A549 (cell line): ENCODE measurements at regions not wholly inside any gene's neighbourhood (a gene's known extent, or its start where the extent isn't known, plus 50 kb on each side); places are given as distances from the start of the nearest gene placed in this dataset.

Source experiments
- CHD4 ChIP-seq: fragments of 200-600 bp; sonication (generic); IDR thresholded peaks from 2 replicates; pipeline ENCODE4 v1.6.1; 2016; ENCODE audit warnings: antibody characterized with exemption, mild to moderate bottlenecking, borderline replicate concordance
- CTCF ChIP-seq: fragments of >200 bp; sonication (Bioruptor Twin); formaldehyde crosslinking; IDR thresholded peaks from 3 replicates; pipeline ENCODE4 v1.5.1; 2016
- EHMT2 ChIP-seq: fragments of 200-600 bp; sonication (generic); IDR thresholded peaks from 2 replicates; pipeline ENCODE4 v1.6.1; 2016; ENCODE audit warnings: antibody characterized with exemption, low read depth, mild to moderate bottlenecking, moderate library complexity
- ELK1 ChIP-seq: fragments of 150-350 bp; IDR thresholded peaks from 2 replicates; pipeline ENCODE4 v1.6.1; 2014; ENCODE audit warnings: low read depth, mild to moderate bottlenecking, low read length
- FOSB ChIP-seq: fragments of 250-450 bp; sonication (Bioruptor Pico); IDR thresholded peaks from 2 replicates; pipeline ENCODE4 v1.5.0; 2020; ENCODE audit warnings: mild to moderate bottlenecking, moderate library complexity
- HMGXB4 ChIP-seq: fragments of 250-450 bp; sonication (Bioruptor Pico); IDR thresholded peaks from 2 replicates; pipeline ENCODE4 v1.5.0; 2021; ENCODE audit warnings: mild to moderate bottlenecking, moderate library complexity, borderline replicate concordance
- MAFK ChIP-seq: fragments of 450-650 bp; IDR thresholded peaks from 2 replicates; pipeline ENCODE4 v1.6.1; 2014; ENCODE audit not compliant: partially characterized antibody
- PHF8 ChIP-seq: fragments of 200-600 bp; sonication (generic); IDR thresholded peaks from 2 replicates; pipeline ENCODE4 v1.6.1; 2016; ENCODE audit warnings: low read depth, mild to moderate bottlenecking, antibody characterized with exemption, moderate library complexity, borderline replicate concordance
- SMC3 ChIP-seq: fragments of >200 bp; sonication (Bioruptor Twin); formaldehyde crosslinking; IDR thresholded peaks from 3 replicates; pipeline ENCODE4 v1.6.1; 2018; ENCODE audit warnings: inconsistent platforms

- TF ChIP-seq CTCF (no peak), CHD4 (no peak), FOSB (CRISPR knock-in tag) (no peak), MAFK (no peak), ELK1 (no peak), HMGXB4 (no peak), EHMT2 (no peak), SMC3 (no peak), PHF8 (no peak)
Observed at GRCh38 chr9:107577140-107577776, 87.7 kb upstream of the KLF4 start.
